ENCODE measurements at regions not wholly inside any gene's neighbourhood (a gene's known extent, or its start where the extent isn't known, plus 50 kb on each side); places are given as distances from the start of the nearest gene placed in this dataset. TPM values are rescaled to one million over a fixed set of nuclear protein-coding genes. Genes with fewer than 3 reads are reported as not detected.

GRCh38 chr6:19781269-19781668, 55.9 kb upstream of the ID4 start:
- no peaks in the 10 kb centered on the region for H3K4me1 Mint-ChIP-seq
- H3K27ac Mint-ChIP-seq: no peak overlapping the region
- H3K27me3 Mint-ChIP-seq: no peaks in the 10 kb centered on the region
- DNase-seq: no peak
- H3K4me3 Mint-ChIP-seq: no peak overlapping the region
- H3K9me3 Mint-ChIP-seq: no peaks in the 10 kb centered on the region
- ATAC-seq (ENCODE audit: low read depth): no peak
- POLR2A ChIA-PET: no interaction called here
- no peaks in the 10 kb centered on the region for H3K36me3 Mint-ChIP-seq

GRCh38 chr6:19782588-19782987, 54.6 kb upstream of the ID4 start:
- Mint-ChIP-seq H3K27me3 (peaks cover 2% of the 10 kb centered on the region), H3K4me1 (no peaks in the 10 kb centered on the region), H3K9me3 (no peaks in the 10 kb centered on the region), H3K27ac (no peak overlapping the region), H3K4me3 (no peak overlapping the region), H3K36me3 (no peaks in the 10 kb centered on the region)
- POLR2A ChIA-PET: no interaction called here
- ATAC-seq (ENCODE audit: low read depth): no peak
- DNase-seq: no peak

Small RNA genes lying in the stretch of these regions (microRNA-seq; reads per million reads assigned to microRNA genes)
- not detected for gene MIR548A1

Measured in activated naive CD8-positive, alpha-beta T cell treated with anti-CD3 and anti-CD28 coated beads, Interleukin-2, amount 10 ng/mL, durations not matched to agents 7 days and 5 days (primary cell).